CD4-positive, alpha-beta T cell (primary cell): ENCODE measurements at regions not wholly inside any gene's neighbourhood (a gene's known extent, or its start where the extent isn't known, plus 50 kb on each side); places are given as distances from the start of the nearest gene placed in this dataset.

ENCODE experiments used
- ATAC-seq: fragments of 200-7000 bp; cut with Tn5 transposase; one replicate; pipeline ENCODE4 v1.10.0; 2022; ENCODE audit warnings: mild to moderate bottlenecking; ENCODE audit not compliant: poor library complexity
- CTCF ChIA-PET: fragments of 350-600 bp; sonication (Branson Sonifier 250); formaldehyde crosslinking; loops from one replicate; lab custom pipeline; 2021; ENCODE audit warnings: antibody characterized with exemption, inconsistent platforms; lab: Charles Lee
- POLR2A ChIA-PET: fragments of 350-600 bp; sonication (Branson Sonifier 250); formaldehyde crosslinking; loops from one replicate; lab custom pipeline; 2021; ENCODE audit warnings: antibody characterized with exemption, inconsistent platforms; lab: Charles Lee
- DNase-seq, 14 experiments: peaks; one replicate each; pipeline ENCODE4 v3.0.0-alpha.2; 2013 to 2020; ENCODE audit warnings: mixed read lengths in 2 of 14
- H3K27ac ChIP-seq, 2 donors: one replicate each; pipeline versions ENCODE4 v1.5.1 to v1.7.0; 2013; ENCODE audit warnings: low read length in 2 of 2, low read depth in 1 of 2, mild to moderate bottlenecking in 1 of 2
- H3K27me3 ChIP-seq, 2 experiments: 1 replicate in 1 of 2; 2 replicates in 1 of 2; pipeline versions ENCODE4 v1.6.1 to v1.7.0; 2013; ENCODE audit warnings: low read length in 2 of 2, control low read depth in 1 of 2, mild to moderate bottlenecking in 1 of 2, moderate library complexity in 1 of 2; ENCODE audit not compliant: insufficient read depth in 2 of 2, control insufficient read depth in 1 of 2
- H3K36me3 ChIP-seq: one replicate; pipeline ENCODE4 v1.6.1; 2013; ENCODE audit warnings: low read length, control low read depth; ENCODE audit not compliant: insufficient read depth
- H3K4me1 ChIP-seq: one replicate; pipeline ENCODE4 v1.6.1; 2013; ENCODE audit warnings: low read length, control low read depth; ENCODE audit not compliant: insufficient read depth
- H3K4me3 ChIP-seq: one replicate; pipeline ENCODE4 v1.5.1; 2013; ENCODE audit warnings: mild to moderate bottlenecking, low read length, moderate library complexity
- H3K9me3 ChIP-seq, 2 experiments: 1 replicate in 1 of 2; 2 replicates in 1 of 2; pipeline versions ENCODE4 v1.6.1 to v1.7.0; 2013; ENCODE audit warnings: low read length in 2 of 2, mild to moderate bottlenecking in 2 of 2, control low read depth in 1 of 2, moderate library complexity in 1 of 2; ENCODE audit not compliant: control insufficient read depth in 1 of 2, insufficient read depth in 1 of 2
- H3K27ac Mint-ChIP-seq: one replicate; pipeline ENCODE4 v1.8.0; 2020; ENCODE audit warnings: mixed read lengths
- H3K27me3 Mint-ChIP-seq: one replicate; pipeline ENCODE4 v1.8.0; 2021; ENCODE audit warnings: mixed read lengths
- H3K36me3 Mint-ChIP-seq: one replicate; pipeline ENCODE4 v1.8.0; 2021; ENCODE audit warnings: low read depth, mixed read lengths
- H3K4me1 Mint-ChIP-seq: one replicate; pipeline ENCODE4 v1.8.0; 2021; ENCODE audit warnings: low read depth, mixed read lengths
- H3K4me3 Mint-ChIP-seq: one replicate; pipeline ENCODE4 v1.8.0; 2020; ENCODE audit warnings: mild to moderate bottlenecking, mixed read lengths
- H3K9me3 Mint-ChIP-seq: one replicate; pipeline ENCODE4 v1.8.0; 2020; ENCODE audit warnings: mixed read lengths
- intact Hi-C, 2 experiments: fragments of 100-400 bp; cut with DNase I in 1 of 2; cut with micrococcal nuclease in 1 of 2; formaldehyde crosslinking; loops; one replicate each; pipeline versions ENCODE4 v1.15.1 to v1.9.0; 2023 to 2025; cut with DNase I, micrococcal nuclease
- TF ChIP-seq, protein P1 (sequence below): fragments of 200-600 bp; IDR thresholded peaks from one replicate; pipeline ENCODE4 v1.8.0; 2022; ENCODE audit warnings: antibody characterized with exemption, mild to moderate bottlenecking

DNA sequence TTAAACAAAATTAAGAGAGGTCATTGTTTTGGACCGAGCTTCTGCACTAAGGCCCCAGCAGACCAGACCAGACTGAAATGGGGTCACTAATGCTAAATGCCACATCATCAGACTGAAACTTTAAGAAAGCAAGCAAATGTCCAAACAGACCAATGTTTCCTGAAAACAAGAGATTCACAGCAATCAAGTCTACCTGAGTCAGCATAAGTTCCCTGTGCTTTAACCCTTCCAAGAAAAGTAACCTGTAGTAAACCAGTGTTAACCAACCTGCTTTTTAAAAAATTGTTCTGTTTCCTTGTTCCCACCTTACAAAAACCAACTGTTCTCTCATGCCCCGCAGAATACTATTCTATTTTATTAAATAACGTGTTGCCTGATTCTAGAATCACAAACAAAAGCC lies 241.1 kb upstream of the GADL1 start:
- Histone ChIP-seq H3K27ac (no peak overlapping the region), H3K4me1 (no peaks in the 10 kb centered on the region), H3K27me3 (no peaks in the 10 kb centered on the region), H3K36me3 (no peaks in the 10 kb centered on the region), H3K9me3 (no peaks in the 10 kb centered on the region), H3K4me3 (no peak overlapping the region)
- no peak for ATAC-seq
- intact Hi-C loops = no loop called here
- Mint-ChIP-seq H3K9me3 (no peaks in the 10 kb centered on the region), H3K27me3 (no peaks in the 10 kb centered on the region), H3K4me3 (no peak overlapping the region), H3K36me3 (no peaks in the 10 kb centered on the region), H3K27ac (no peak overlapping the region), H3K4me1 (no peaks in the 10 kb centered on the region)
- ChIA-PET CTCF (no interaction called here), POLR2A (interaction anchor here (0.6 kb wide), 1 partner anchor 290 kb away, joined by 3 read pairs; no protein-coding TSS in a partner anchor)
- DNase-seq = no peak
- TF ChIP-seq, protein P1, sequence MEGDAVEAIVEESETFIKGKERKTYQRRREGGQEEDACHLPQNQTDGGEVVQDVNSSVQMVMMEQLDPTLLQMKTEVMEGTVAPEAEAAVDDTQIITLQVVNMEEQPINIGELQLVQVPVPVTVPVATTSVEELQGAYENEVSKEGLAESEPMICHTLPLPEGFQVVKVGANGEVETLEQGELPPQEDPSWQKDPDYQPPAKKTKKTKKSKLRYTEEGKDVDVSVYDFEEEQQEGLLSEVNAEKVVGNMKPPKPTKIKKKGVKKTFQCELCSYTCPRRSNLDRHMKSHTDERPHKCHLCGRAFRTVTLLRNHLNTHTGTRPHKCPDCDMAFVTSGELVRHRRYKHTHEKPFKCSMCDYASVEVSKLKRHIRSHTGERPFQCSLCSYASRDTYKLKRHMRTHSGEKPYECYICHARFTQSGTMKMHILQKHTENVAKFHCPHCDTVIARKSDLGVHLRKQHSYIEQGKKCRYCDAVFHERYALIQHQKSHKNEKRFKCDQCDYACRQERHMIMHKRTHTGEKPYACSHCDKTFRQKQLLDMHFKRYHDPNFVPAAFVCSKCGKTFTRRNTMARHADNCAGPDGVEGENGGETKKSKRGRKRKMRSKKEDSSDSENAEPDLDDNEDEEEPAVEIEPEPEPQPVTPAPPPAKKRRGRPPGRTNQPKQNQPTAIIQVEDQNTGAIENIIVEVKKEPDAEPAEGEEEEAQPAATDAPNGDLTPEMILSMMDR = no peak

- no peak overlapping the region for H3K27ac ChIP-seq
- no peaks in the 10 kb centered on the region for H3K27me3 ChIP-seq
- H3K4me1 Mint-ChIP-seq = no peaks in the 10 kb centered on the region
- intact Hi-C loops = no loop called here
- H3K36me3 Mint-ChIP-seq = no peaks in the 10 kb centered on the region
- no peak overlapping the region for H3K27ac Mint-ChIP-seq
- H3K4me3 Mint-ChIP-seq = no peak overlapping the region
- no peak for ATAC-seq
- no peaks in the 10 kb centered on the region for H3K27me3 Mint-ChIP-seq
- ChIA-PET POLR2A (no interaction called here), CTCF (no interaction called here)
- H3K9me3 ChIP-seq = no peaks in the 10 kb centered on the region
- DNase-seq = no peak
- H3K36me3 ChIP-seq = no peaks in the 10 kb centered on the region
- no peaks in the 10 kb centered on the region for H3K4me1 ChIP-seq
- TF ChIP-seq, protein P1 = no peak
- H3K9me3 Mint-ChIP-seq = no peaks in the 10 kb centered on the region
- no peak overlapping the region for H3K4me3 ChIP-seq
Observed at GRCh38 chr3:31137718-31138465, 243.4 kb upstream of the GADL1 start.

DNA sequence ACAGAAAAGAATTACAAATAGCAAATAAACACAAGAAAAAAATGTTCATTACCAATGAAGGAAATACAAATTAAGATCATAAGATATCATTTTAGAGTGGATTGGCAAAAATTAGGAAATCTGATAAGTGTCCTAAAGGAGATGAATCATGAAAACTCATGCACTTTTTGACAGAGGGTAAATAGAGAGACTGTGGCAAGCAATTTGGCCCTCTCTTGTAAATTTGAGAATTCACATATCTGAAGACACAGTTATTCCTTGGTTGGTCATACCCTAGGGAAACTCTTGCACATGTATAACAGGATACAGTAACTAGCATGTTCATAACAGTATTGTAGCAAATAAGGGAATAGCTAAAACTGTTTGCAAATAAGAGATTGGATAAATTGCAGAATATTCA lies 246.0 kb upstream of the GADL1 start:
- intact Hi-C loops = no loop called here
- DNase-seq (no peak), ATAC-seq (no peak)
- no peaks in the 10 kb centered on the region for H3K4me1 Mint-ChIP-seq
- CTCF ChIA-PET = interaction anchor here (1.5 kb wide), 1 partner anchor 8 kb away, joined by 4 read pairs; no protein-coding TSS in a partner anchor
- H3K9me3 ChIP-seq = no peaks in the 10 kb centered on the region
- H3K27ac Mint-ChIP-seq = no peak overlapping the region
- no peaks in the 10 kb centered on the region for H3K9me3 Mint-ChIP-seq
- no peaks in the 10 kb centered on the region for H3K36me3 ChIP-seq
- H3K4me3 ChIP-seq = no peak overlapping the region
- TF ChIP-seq, protein P1 = no peak
- no peaks in the 10 kb centered on the region for H3K27me3 ChIP-seq
- POLR2A ChIA-PET = no interaction called here
- H3K4me3 Mint-ChIP-seq = no peak overlapping the region
- no peaks in the 10 kb centered on the region for H3K4me1 ChIP-seq
- H3K36me3 Mint-ChIP-seq = no peaks in the 10 kb centered on the region
- H3K27ac ChIP-seq = no peak overlapping the region
- H3K27me3 Mint-ChIP-seq = no peaks in the 10 kb centered on the region
